ENCODE measurements at regions not wholly inside any gene's neighbourhood (a gene's known extent, or its start where the extent isn't known, plus 50 kb on each side); places are given as distances from the start of the nearest gene placed in this dataset.

DNA sequence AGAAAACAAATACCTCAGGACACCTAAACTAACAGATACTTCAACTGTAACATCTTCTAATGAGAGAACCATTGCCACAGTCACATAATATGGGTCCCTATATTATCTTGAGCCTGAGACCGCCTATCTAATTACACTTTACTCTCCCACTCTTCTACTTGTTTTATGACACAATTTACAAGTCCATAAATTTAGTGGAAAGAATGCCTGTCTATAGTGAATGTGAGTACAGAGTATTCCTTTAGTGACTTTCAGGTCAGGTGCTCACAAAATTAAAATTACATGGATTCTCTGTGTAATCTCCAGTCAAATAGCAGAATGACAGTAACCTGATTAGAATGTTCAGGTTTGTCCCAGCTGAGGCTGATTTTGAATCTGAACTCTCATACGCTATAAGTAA lies 624.1 kb downstream of the PKHD1 start:
- Histone ChIP-seq H3K36me3 (ENCODE audit: control insufficient read depth, insufficient read depth, low read length) (no peaks in the 10 kb centered on the region), H3K4me3 (ENCODE audit: low read depth, low read length) (no peak overlapping the region), H3K27me3 (ENCODE audit: control insufficient read depth, insufficient read depth, low read length) (no peaks in the 10 kb centered on the region)
- CTCF ChIA-PET, result no interaction called here
- no peak for DNase-seq (ENCODE audit: low read depth)
- POLR2A ChIA-PET, result no interaction called here
- TF ChIP-seq, protein P1, sequence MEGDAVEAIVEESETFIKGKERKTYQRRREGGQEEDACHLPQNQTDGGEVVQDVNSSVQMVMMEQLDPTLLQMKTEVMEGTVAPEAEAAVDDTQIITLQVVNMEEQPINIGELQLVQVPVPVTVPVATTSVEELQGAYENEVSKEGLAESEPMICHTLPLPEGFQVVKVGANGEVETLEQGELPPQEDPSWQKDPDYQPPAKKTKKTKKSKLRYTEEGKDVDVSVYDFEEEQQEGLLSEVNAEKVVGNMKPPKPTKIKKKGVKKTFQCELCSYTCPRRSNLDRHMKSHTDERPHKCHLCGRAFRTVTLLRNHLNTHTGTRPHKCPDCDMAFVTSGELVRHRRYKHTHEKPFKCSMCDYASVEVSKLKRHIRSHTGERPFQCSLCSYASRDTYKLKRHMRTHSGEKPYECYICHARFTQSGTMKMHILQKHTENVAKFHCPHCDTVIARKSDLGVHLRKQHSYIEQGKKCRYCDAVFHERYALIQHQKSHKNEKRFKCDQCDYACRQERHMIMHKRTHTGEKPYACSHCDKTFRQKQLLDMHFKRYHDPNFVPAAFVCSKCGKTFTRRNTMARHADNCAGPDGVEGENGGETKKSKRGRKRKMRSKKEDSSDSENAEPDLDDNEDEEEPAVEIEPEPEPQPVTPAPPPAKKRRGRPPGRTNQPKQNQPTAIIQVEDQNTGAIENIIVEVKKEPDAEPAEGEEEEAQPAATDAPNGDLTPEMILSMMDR (IDR thresholded peaks at IDR 0.05; ENCODE audit: insufficient read depth, low read depth, low read length), result no peak

DNA sequence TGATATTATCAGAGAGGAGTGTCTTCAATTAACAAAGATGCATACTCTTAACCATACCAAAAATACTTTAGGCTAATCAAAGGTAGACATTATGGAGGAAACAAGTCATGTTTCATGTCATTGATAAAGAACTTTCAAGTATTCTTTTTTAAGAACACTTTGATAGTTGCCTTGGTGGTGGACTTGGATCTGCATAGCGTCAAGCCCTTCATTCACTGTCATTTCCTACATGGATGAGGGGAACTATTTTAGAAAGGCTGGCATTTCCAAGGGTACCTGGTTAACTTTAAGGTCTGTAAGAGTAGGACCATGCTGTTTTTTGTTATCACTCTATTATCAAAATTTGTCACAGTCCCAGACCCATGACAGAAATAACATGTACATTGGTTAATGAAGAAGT lies 622.5 kb downstream of the PKHD1 start:
- Histone ChIP-seq H3K4me3 (ENCODE audit: low read depth, low read length) (no peak overlapping the region), H3K36me3 (ENCODE audit: control insufficient read depth, insufficient read depth, low read length) (no peaks in the 10 kb centered on the region), H3K27me3 (ENCODE audit: control insufficient read depth, insufficient read depth, low read length) (no peaks in the 10 kb centered on the region)
- TF ChIP-seq, protein P1 (IDR thresholded peaks at IDR 0.05; ENCODE audit: insufficient read depth, low read depth, low read length), result no peak
- ChIA-PET CTCF (no interaction called here), POLR2A (interaction anchor here (0.6 kb wide), 1 partner anchor 61 kb away, joined by 8 read pairs; no protein-coding TSS in a partner anchor)
- DNase-seq (ENCODE audit: low read depth), result no peak

DNA sequence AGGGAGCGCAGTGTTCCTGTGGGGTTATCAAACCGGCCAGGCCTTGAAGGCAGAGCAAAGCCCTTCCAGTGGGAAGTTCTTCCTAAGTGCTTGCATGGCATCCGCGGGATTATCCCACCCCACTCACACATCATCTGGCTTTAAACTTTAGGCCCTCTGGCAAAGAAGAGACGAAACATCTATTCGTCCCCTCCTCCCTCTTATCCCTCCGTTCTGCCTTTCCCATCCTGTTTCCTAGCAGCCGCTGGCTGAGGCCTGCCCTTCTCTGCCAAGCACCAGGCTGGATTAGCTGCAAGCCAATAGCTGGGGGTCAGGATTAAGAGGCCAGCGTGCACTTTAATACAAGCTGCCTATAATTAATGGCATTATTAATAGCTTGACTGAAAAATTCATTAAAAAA lies 621.0 kb downstream of the PKHD1 start:
- H3K36me3 ChIP-seq (ENCODE audit: control insufficient read depth, insufficient read depth, low read length), result no peaks in the 10 kb centered on the region
- DNase-seq (ENCODE audit: low read depth), result no peak
- no peaks in the 10 kb centered on the region for H3K27me3 ChIP-seq (ENCODE audit: control insufficient read depth, insufficient read depth, low read length)
- TF ChIP-seq, protein P1 (IDR thresholded peaks at IDR 0.05; ENCODE audit: insufficient read depth, low read depth, low read length), result no peak
- CTCF ChIA-PET, result interaction anchor here (0.6 kb wide), 1 partner anchor 12 kb away, joined by 3 read pairs; no protein-coding TSS in a partner anchor
- POLR2A ChIA-PET, result no interaction called here
- H3K4me3 ChIP-seq (ENCODE audit: low read depth, low read length), result no peak overlapping the region

DNA sequence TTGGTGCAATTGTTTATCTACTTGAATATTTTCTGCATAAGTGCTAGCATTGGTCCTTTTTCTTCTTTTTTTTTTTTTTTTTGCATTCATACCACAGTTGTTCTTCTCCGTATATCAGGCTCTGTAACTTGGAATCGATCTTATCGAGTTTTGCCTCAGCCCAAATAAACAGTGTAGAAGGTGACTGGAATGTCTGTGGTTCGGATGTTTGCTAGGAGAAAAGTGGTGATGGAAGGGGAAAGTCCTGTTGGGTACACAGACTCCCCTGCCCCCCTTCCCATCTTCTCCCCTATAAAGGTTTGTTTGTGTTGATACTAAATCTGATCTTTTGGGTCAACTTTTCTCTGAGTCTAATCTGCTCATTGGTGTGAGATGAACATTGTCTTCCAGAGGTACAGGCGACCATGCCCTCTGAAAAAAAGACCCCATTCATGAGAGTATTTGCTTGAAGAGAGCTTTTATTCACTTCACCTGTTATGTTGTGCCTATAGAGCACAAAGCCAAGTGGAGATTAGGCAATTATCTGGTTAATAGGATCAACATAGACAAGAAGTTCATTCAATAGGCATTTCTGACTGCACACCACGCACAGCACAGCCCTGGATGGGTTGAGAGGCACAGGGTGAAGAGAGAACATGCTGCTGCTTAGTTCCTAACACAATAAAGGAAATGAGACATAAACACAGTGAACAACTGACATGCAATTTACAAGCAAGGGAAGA lies 620.0 kb downstream of the PKHD1 start:
- POLR2A ChIA-PET, result no interaction called here
- CTCF ChIA-PET, result no interaction called here
- TF ChIP-seq, protein P1 (IDR thresholded peaks at IDR 0.05; ENCODE audit: insufficient read depth, low read depth, low read length), result no peak
- H3K36me3 ChIP-seq (ENCODE audit: control insufficient read depth, insufficient read depth, low read length), result no peaks in the 10 kb centered on the region
- no peak overlapping the region for H3K4me3 ChIP-seq (ENCODE audit: low read depth, low read length)
- no peak for DNase-seq (ENCODE audit: low read depth)
- no peaks in the 10 kb centered on the region for H3K27me3 ChIP-seq (ENCODE audit: control insufficient read depth, insufficient read depth, low read length)

DNA sequence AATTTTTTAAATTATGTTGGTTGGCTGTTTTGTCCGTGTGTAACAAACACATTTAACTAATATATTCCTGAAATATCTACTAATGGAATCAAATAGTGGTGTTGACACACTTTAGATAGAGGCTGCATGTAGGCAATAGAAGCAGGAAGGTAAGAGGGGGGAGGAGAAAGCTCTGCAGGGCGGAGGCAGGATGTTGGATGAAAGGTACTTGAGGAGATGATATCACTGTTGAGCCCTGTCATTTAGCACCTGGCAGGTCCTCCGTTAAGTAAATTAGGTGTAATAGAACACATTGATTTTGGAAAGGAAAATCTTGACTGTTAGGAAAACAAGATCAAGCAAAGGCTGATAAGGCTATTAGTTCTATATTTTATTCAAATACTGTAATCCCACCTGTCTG lies 618.7 kb downstream of the PKHD1 start:
- ChIA-PET POLR2A (no interaction called here), CTCF (no interaction called here)
- Histone ChIP-seq H3K27me3 (ENCODE audit: control insufficient read depth, insufficient read depth, low read length) (no peaks in the 10 kb centered on the region), H3K4me3 (ENCODE audit: low read depth, low read length) (no peak overlapping the region), H3K36me3 (ENCODE audit: control insufficient read depth, insufficient read depth, low read length) (no peaks in the 10 kb centered on the region)
- DNase-seq (ENCODE audit: low read depth), result no peak
- TF ChIP-seq, protein P1 (IDR thresholded peaks at IDR 0.05; ENCODE audit: insufficient read depth, low read depth, low read length), result no peak

All from BJ (cell line).